Fibroblast of the aortic adventitia (primary cell): ENCODE measurements at regions not wholly inside any gene's neighbourhood (a gene's known extent, or its start where the extent isn't known, plus 50 kb on each side); places are given as distances from the start of the nearest gene placed in this dataset.

Source experiments
- DNase-seq: peaks from one replicate; pipeline ENCODE4 v3.0.0-alpha.2; 2010; ENCODE audit warnings: low read depth
- H3K4me3 ChIP-seq: 2 replicates; pipeline ENCODE4 v1.5.1; 2011; ENCODE audit warnings: low read depth, mild to moderate bottlenecking, control low read depth, low read length, moderate library complexity
- TF ChIP-seq, protein P1 (sequence below): IDR thresholded peaks from 2 replicates; pipeline ENCODE4 v1.5.1; 2011; ENCODE audit warnings: mild to moderate bottlenecking, low read length, control low read depth, inconsistent platforms; ENCODE audit not compliant: insufficient read depth

DNA sequence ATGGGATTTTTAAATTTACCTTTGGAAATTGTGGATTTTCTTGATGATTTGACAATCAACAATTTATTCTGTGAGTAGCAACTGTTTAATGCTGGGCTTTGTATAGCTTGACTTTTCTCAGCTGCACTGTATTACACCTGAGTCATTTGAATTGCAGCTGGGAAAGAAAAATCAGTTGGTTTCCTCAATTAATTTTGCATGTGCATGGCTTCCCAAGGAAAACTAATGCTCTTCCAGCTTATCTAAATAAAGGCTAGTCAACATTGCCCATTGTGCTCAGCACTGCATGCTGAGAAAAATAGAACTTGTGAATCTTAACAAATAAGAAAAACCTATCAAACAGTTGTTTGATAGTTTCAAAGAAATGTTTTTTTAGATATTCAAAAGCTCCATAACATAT is 268.3 kb upstream of the CDH20 start:
- TF ChIP-seq, protein P1, sequence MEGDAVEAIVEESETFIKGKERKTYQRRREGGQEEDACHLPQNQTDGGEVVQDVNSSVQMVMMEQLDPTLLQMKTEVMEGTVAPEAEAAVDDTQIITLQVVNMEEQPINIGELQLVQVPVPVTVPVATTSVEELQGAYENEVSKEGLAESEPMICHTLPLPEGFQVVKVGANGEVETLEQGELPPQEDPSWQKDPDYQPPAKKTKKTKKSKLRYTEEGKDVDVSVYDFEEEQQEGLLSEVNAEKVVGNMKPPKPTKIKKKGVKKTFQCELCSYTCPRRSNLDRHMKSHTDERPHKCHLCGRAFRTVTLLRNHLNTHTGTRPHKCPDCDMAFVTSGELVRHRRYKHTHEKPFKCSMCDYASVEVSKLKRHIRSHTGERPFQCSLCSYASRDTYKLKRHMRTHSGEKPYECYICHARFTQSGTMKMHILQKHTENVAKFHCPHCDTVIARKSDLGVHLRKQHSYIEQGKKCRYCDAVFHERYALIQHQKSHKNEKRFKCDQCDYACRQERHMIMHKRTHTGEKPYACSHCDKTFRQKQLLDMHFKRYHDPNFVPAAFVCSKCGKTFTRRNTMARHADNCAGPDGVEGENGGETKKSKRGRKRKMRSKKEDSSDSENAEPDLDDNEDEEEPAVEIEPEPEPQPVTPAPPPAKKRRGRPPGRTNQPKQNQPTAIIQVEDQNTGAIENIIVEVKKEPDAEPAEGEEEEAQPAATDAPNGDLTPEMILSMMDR, result no peak
- no peak for DNase-seq

DNA sequence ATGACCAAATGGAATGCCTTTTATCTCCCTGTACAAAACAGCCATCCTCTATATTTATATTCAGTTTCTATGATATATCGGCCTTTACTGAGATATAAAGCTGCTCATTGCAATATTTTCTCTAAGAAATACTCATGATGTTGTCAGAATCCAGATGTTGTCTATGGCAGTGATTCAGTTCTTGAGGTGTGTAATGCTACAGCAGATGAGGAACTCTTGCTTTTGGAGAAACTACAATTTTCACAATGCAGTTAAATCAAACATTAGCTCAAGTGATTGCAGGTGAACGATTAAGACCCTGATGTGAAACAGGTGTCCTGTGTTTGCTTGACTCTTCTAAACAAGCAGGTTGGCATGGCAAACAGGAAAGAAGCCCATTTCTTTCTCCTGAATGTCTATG is 256.2 kb upstream of the CDH20 start:
- H3K4me3 ChIP-seq, result no peak overlapping the region
- no peak for DNase-seq

More for the DNA sequence above, 268.3 kb upstream of the CDH20 start:
- no peak overlapping the region for H3K4me3 ChIP-seq

DNA sequence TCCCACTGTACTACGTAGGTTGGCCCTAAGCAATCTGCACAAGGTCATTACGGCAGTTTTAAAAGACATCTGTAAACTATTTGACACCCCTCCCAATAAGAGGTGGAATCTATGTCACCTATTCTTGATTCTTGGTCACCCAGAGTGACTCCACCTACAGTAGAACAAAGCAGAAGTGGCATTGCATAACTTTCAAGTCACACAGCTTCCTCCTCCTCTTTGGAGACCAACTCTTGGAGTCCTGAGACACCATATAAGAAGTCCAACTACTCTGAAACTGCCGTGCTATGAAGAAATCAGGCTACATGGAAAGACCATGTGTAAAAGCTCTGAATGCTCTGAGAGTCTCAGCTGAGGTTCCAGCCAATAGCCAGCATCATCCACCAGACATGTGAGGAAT is 253.5 kb upstream of the CDH20 start:
- no peak overlapping the region for H3K4me3 ChIP-seq
- DNase-seq, result no peak
- TF ChIP-seq, protein P1, result no peak

More for the DNA sequence above, 256.2 kb upstream of the CDH20 start:
- TF ChIP-seq, protein P1, result no peak

DNA sequence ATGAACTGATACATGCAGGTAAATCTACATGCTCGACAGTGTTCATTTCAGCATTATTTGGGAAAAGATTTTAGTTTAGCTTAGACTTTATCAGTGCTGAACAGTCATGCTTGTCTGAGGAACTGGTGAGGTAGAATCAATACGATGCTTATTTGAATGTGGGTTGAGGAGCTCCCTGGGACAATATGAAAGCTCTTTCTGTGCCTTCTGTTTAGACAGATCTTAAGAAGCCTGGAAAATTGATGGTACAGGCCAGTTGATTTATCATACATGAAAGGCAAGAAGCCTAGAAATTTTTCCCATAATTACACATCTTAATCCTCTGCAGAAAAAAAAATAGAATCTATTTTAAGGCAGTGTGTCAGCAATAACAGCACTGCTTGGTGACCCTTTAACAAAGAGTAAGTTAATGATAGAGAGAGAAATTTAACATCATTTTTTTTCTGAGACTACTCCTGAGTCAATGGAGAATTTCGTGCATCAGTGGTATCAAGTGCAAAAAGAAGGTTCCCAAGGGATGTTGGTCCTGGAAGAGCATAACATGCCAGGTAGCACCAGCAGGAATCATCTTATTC is 252.2 kb upstream of the CDH20 start:
- H3K4me3 ChIP-seq, result no peak overlapping the region
- DNase-seq, result no peak
- TF ChIP-seq, protein P1, result no peak

DNA sequence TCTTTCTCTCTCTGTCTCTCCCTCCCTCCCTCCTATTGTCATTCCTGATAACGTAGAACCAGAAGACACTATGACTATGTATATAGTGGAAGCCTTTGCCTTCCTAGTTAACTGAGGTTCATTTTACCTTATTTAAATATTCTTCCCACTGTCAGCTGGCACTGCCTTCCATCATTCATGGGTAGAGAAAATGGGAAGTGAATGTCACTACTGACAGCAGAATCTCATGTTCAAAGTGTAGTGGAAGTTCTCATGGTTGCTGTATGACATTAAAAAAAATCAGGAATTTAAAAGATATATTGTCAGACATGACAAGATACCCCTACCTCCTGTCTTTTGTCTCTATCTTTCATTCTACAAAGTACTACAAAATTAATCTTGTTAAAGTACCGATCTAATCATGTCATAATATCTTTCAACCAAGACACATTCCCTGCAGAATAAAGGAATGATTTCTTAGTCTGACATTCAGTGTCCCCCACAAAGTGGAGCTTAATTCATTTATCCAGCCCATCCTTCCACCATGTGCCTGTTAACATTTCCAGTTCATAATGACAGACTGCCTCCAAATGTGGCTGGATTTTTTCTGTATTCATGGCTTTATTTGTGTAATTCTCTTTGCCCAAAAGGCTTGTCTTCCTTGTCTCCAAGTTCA is 250.1 kb upstream of the CDH20 start:
- H3K4me3 ChIP-seq, result no peak overlapping the region
- DNase-seq, result no peak
- TF ChIP-seq, protein P1, result no peak

DNA sequence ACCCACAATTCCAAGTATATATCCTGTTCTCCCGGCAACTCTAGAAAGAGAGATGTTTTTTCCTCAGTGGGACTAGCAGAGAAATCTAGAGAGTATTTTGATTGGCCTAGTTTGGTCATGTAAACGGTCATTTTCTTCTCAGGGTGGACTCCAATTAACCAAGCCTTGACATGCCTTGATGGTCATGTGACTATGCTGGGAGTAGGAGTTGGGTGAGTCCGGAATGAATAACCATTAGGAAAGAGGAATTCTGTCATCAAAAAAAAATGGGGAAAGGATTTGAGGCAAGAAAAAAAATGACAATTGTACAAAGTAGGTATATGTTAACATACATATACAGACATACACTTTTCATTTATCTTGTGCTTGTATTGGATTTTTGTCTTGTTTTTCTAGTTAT is 248.2 kb upstream of the CDH20 start:
- DNase-seq, result no peak
- TF ChIP-seq, protein P1, result no peak
- H3K4me3 ChIP-seq, result no peak overlapping the region
